Omental fat pad (tissue), 3 donors: ENCODE measurements at regions not wholly inside any gene's neighbourhood (a gene's known extent, or its start where the extent isn't known, plus 50 kb on each side); places are given as distances from the start of the nearest gene placed in this dataset.
"Not testable (repeated sequence)": the region's sequence is repeated elsewhere in the genome, so short reads cannot be mapped to it uniquely, and the experiment has no call there.

ENCODE experiments used
- ATAC-seq: fragments of 150-250 bp; one replicate; pipeline ENCODE4 v1.9.1; 2016; ENCODE audit warnings: mild to moderate bottlenecking, moderate library complexity; ENCODE audit not compliant: low FRiP score
- DNase-seq: peaks from one replicate; pipeline ENCODE4 v3.0.0-alpha.2; 2019; ENCODE audit warnings: low spot score
- CTCF ChIP-seq, 3 donors: fragments of 450-650 bp; IDR thresholded peaks; one replicate each; pipeline ENCODE4 v1.5.1; 2016 to 2017; ENCODE audit warnings: antibody characterized with exemption in 3 of 3, mild to moderate bottlenecking in 3 of 3, moderate library complexity in 2 of 3

GRCh38 chr3:39724233-39724846 lies 85.1 kb upstream of the MYRIP start:
- TF ChIP-seq CTCF (IDR thresholded peaks at IDR 0.05), result no peak
- no peak for ATAC-seq
- DNase-seq, result no peak

DNA sequence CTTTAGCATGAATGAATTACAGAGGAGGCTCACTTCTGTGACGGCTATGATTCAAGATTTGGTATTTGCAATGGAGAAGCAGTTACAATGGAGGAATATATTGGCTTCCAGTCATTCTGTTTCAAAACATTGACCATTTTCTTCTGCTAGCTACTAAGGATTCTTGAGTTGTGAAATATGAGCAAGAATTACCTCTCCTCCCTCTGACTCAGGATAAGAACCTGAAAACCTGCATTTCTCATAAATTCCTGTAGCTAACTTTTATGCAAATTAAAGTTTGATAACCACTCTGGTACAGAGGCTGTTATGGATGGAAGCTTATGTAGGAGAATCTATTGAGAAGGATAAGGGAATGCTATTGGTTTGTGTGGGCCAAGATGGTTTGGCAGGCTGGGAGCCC lies 84.1 kb upstream of the MYRIP start:
- no peak for ATAC-seq
- no peak for TF ChIP-seq CTCF (IDR thresholded peaks at IDR 0.05)
- DNase-seq, result no peak

DNA sequence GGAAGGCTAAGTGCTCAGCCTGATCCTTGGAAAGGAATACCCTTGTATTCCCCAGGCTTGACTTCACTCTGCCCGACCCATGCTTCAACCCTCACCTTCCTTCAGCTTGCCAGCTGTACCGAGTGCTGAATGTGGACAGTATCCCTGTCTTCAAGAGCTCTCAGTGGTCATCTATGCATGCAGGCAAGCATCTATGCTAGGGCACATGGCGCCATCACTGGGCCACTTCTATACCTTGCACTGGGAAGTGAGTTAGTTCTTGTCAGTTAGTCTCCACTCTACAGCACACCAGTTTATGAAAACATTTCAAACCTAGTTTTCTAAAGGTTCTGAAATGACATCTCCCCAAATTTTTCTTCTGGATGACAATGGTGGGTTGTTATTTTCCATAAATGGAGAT lies 82.0 kb upstream of the MYRIP start:
- DNase-seq (no peak), ATAC-seq (no peak)
- TF ChIP-seq CTCF (IDR thresholded peaks at IDR 0.05), result no peak

DNA sequence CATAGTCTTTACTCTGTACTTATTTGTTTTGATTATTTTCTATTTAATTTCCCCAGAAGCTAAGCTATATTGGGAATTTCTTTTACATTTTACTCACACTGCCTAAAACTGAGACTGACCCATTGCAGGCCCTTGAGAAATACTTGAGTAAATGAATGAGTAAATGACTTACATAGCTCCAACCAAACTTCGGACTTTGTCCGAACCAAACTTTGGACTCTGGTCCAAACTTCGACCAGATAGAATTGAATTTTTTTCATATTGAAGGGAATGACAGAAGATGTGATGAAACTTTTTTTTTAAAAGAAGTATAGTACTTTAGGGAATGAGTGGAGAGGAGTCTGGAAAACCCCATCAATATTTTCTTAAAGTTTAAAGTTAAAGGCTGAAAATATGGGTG lies 75.6 kb upstream of the MYRIP start:
- ATAC-seq, result no peak
- TF ChIP-seq CTCF (IDR thresholded peaks at IDR 0.05), result no peak

GRCh38 chr3:39739658-39740057 lies 69.8 kb upstream of the MYRIP start:
- not testable (repeated sequence) for DNase-seq, ATAC-seq

More for the DNA sequence above, 75.6 kb upstream of the MYRIP start:
- no peak for DNase-seq

DNA sequence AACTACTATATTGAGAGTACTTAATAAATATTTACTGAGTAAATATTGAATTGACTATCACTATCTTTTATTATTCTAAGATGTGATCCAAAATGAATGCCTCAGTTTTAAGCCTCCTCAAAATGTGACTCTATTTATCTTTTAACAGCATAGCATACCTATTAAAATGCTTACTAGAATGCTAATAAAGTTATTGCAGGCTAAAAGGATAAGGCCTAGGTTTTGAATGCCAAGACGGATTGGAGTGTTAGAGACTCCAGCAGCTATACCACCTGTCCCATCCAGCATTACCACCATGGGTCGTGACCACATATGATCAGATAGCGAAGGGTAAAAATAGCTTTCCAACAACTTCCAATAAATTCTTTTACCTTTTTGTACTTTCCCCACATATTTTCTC lies 64.7 kb upstream of the MYRIP start:
- no peak for DNase-seq
- no peak for TF ChIP-seq CTCF (IDR thresholded peaks at IDR 0.05)
- ATAC-seq, result no peak

- no peak for TF ChIP-seq CTCF (IDR thresholded peaks at IDR 0.05)
- DNase-seq, result no peak
- no peak for ATAC-seq
Measured at GRCh38 chr3:39748002-39748401, 61.4 kb upstream of the MYRIP start.

DNA sequence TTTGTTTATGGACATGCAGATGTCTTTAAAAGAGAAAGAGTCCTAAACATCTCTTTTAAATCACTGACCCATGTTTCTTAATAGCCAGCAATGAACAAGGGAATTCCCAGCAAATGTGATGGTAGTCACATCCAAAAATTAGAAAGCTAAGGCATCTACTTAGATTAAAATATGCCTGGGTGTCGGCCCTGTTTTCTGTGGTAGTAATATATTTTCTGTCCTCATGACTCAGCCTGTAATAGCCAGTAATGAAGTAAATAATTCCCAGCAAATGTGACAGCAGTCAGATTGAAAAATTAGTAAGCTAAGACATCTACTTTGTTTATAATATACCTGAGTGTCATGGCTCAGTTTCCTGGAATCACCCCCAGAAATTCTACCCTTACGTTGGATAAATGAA lies 60.6 kb upstream of the MYRIP start:
- no peak for DNase-seq
- no peak for TF ChIP-seq CTCF (IDR thresholded peaks at IDR 0.05)
- ATAC-seq, result no peak
